Stomach (tissue), 8 donors: ENCODE measurements at regions not wholly inside any gene's neighbourhood (a gene's known extent, or its start where the extent isn't known, plus 50 kb on each side); places are given as distances from the start of the nearest gene placed in this dataset.

Experiments
- DNase-seq, 2 donors: peaks; one replicate each; pipeline versions ENCODE4 v3.0.0 to v3.0.0-alpha.2; 2013 to 2019
- H3K27ac ChIP-seq, 5 donors: fragments of 200-600 bp in 4 of 5; sonication (generic) in 4 of 5; one replicate each; pipeline ENCODE4 v1.5.1; 2013 to 2019; ENCODE audit warnings: mild to moderate bottlenecking in 1 of 5, moderate library complexity in 1 of 5
- H3K27me3 ChIP-seq, 3 donors: fragments of 200-600 bp; sonication (generic); one replicate each; pipeline ENCODE4 v1.5.1; 2017 to 2019; ENCODE audit warnings: mixed run types in 1 of 3
- H3K36me3 ChIP-seq, 4 donors: fragments of 200-600 bp; sonication (generic); 1 replicate in 3 of 4; 2 replicates in 1 of 4; pipeline ENCODE4 v1.5.1; 2016 to 2019
- H3K4me1 ChIP-seq, 4 donors: fragments of 200-600 bp; sonication (generic); one replicate each; pipeline ENCODE4 v1.5.1; 2016 to 2019
- H3K4me3 ChIP-seq, 4 donors: fragments of 200-600 bp; sonication (generic) in 3 of 4; one replicate each; pipeline ENCODE4 v1.5.1; 2016 to 2019; ENCODE audit warnings: mild to moderate bottlenecking in 1 of 4
- H3K9me3 ChIP-seq, 4 donors: fragments of 200-600 bp; sonication (generic); one replicate each; pipeline ENCODE4 v1.5.1; 2016 to 2019
- CTCF ChIP-seq, 7 experiments: fragments of 450-650 bp in 4 of 7; fragments of 200-600 bp in 3 of 7; sonication (generic) in 3 of 7; IDR thresholded peaks; one replicate each; pipeline ENCODE4 v1.5.1; 2016 to 2019; ENCODE audit warnings: antibody characterized with exemption in 7 of 7, control low read depth in 2 of 7, mild to moderate bottlenecking in 1 of 7
- EP300 ChIP-seq: sonication (generic); formaldehyde crosslinking; IDR thresholded peaks from one replicate; pipeline ENCODE4 v1.6.1; 2017; ENCODE audit warnings: antibody characterized with exemption
- POLR2A ChIP-seq, 4 donors: fragments of 450-650 bp; IDR thresholded peaks; one replicate each; pipeline ENCODE4 v1.6.1; 2016; ENCODE audit warnings: antibody characterized with exemption in 4 of 4, control low read depth in 2 of 4, mild to moderate bottlenecking in 1 of 4, moderate library complexity in 1 of 4
- POLR2AphosphoS5 ChIP-seq, 3 donors: sonication (generic); formaldehyde crosslinking; IDR thresholded peaks; one replicate each; pipeline ENCODE4 v1.6.1; 2016; ENCODE audit warnings: antibody characterized with exemption in 3 of 3
- WGBS, 5 donors: extraction: QIAGEN DNeasy Blood & Tissue Kit in 3 of 5; methylation state at CpG; one replicate each; pipeline versions ENCODE4 v1.1.5 to v1.1.7; 2013 to 2018; 5-methylcytosine and 5-hydroxymethylcytosine counted together
- intact Hi-C: fragments of 100-400 bp; cut with DNase I; formaldehyde crosslinking; loops from one replicate; pipeline ENCODE4 v1.15.1; 2023; ENCODE audit warnings: low total_unique reads
- donor health status: healthy with polysubstance abuse.
- donor health status: Bipolar disorder and iron deficiency.
- donor health status: healthy.

DNA sequence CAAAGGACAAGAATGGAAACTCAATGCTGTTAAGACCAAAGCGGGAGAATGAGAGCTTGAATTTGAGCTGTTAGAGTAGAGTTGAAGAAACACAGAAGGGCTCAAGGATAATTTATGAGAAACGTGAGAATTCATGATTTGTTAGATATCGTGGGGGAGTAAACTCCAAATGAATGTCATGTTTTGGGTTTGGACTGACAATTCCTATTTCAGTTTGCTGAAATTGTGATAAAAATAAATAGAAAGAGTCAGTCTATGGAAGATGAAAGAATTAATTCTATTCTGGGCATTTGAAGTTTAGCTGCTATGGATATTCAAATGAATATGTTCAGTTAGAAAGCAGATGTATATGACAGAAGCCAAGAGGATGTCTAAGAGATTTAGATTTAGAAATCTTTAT, 723.4 kb upstream of the PIK3C3 start:
- H3K4me1 ChIP-seq = no peaks in the 10 kb centered on the region
- no peaks in the 10 kb centered on the region for H3K9me3 ChIP-seq
- 89 to 96% (median 91%) methylated on average over 3 of the region's 3 CpGs for WGBS, 5 donors
- intact Hi-C loops = no loop called here
- H3K27ac ChIP-seq = no peak overlapping the region
- H3K27me3 ChIP-seq = no peaks in the 10 kb centered on the region
- no peak for DNase-seq
- TF ChIP-seq CTCF (IDR thresholded peaks at IDR 0.05) (no peak), POLR2A (IDR thresholded peaks at IDR 0.05) (no peak), EP300 (no peak), POLR2AphosphoS5 (IDR thresholded peaks at IDR 0.05) (no peak)
- H3K4me3 ChIP-seq = no peak overlapping the region
- H3K36me3 ChIP-seq = no peaks in the 10 kb centered on the region

GRCh38 chr18:41227993-41228392, 727.0 kb upstream of the PIK3C3 start:
- TF ChIP-seq POLR2AphosphoS5 (IDR thresholded peaks at IDR 0.05) = no peak
- no peak for TF ChIP-seq CTCF (IDR thresholded peaks at IDR 0.05)
- TF ChIP-seq EP300 = no peak
- no peak for TF ChIP-seq POLR2A (IDR thresholded peaks at IDR 0.05)
- no peak for DNase-seq
- Histone ChIP-seq H3K27me3 (no peaks in the 10 kb centered on the region), H3K36me3 (no peaks in the 10 kb centered on the region), H3K4me3 (no peak overlapping the region), H3K27ac (no peak overlapping the region), H3K4me1 (no peaks in the 10 kb centered on the region), H3K9me3 (no peaks in the 10 kb centered on the region)
- WGBS, 5 donors = 71 to 97% (median 91%) methylated on average over 1 of the region's 1 CpG
- intact Hi-C loops = no loop called here

- Histone ChIP-seq H3K4me1 (no peaks in the 10 kb centered on the region), H3K36me3 (no peaks in the 10 kb centered on the region), H3K9me3 (no peaks in the 10 kb centered on the region), H3K27ac (no peak overlapping the region), H3K4me3 (no peak overlapping the region), H3K27me3 (no peaks in the 10 kb centered on the region)
- no peak for TF ChIP-seq POLR2AphosphoS5 (IDR thresholded peaks at IDR 0.05)
- no peak for TF ChIP-seq POLR2A (IDR thresholded peaks at IDR 0.05)
- no peak for TF ChIP-seq EP300
- no peak for TF ChIP-seq CTCF (IDR thresholded peaks at IDR 0.05)
- intact Hi-C loops = no loop called here
- WGBS, 5 donors = 88 to 95% (median 93%) methylated on average over 4 of the region's 4 CpGs
- DNase-seq = no peak
Measured at GRCh38 chr18:41226911-41227310, 728.1 kb upstream of the PIK3C3 start.

DNA sequence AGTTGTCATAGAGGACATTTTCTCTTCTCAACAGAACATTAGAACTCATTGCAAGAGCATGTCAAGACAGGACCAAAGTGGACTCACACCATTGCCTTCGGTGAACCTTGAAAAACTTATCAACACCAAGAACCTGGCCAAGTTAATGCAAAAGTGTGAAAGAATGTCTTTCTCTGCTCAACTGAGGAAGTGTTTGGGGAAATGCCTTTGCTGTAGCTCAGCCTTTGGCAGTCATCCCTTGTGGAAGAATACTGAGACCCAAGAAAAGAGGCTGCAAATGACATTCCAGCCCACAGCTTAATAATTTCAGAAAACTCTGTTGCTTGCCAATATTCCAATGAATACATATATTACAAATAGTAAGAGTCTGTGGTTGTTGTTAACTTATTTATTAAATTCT, 728.8 kb upstream of the PIK3C3 start:
- Histone ChIP-seq H3K4me1 (no peaks in the 10 kb centered on the region), H3K4me3 (no peak overlapping the region), H3K27ac (no peak overlapping the region), H3K9me3 (no peaks in the 10 kb centered on the region), H3K27me3 (no peaks in the 10 kb centered on the region), H3K36me3 (no peaks in the 10 kb centered on the region)
- DNase-seq = peak in 1 of 2 donors; percentile 58
- intact Hi-C loops = no loop called here
- WGBS, 5 donors = 66 to 87% (median 75%) methylated on average over 1 of the region's 1 CpG
- TF ChIP-seq POLR2A (IDR thresholded peaks at IDR 0.05) (no peak), POLR2AphosphoS5 (IDR thresholded peaks at IDR 0.05) (no peak), CTCF (IDR thresholded peaks at IDR 0.05) (no peak), EP300 (no peak)
